Tibial nerve (tissue), 4 donors: ENCODE measurements at regions not wholly inside any gene's neighbourhood (a gene's known extent, or its start where the extent isn't known, plus 50 kb on each side); places are given as distances from the start of the nearest gene placed in this dataset.

Experiments
- DNase-seq, 2 donors: peaks; one replicate each; pipeline ENCODE4 v3.0.0-alpha.2; 2019; ENCODE audit warnings: low spot score in 2 of 2
- H3K27ac ChIP-seq, 4 donors: fragments of 200-600 bp; sonication (generic) in 3 of 4; one replicate each; pipeline ENCODE4 v1.5.1; 2017 to 2019; ENCODE audit warnings: mild to moderate bottlenecking in 1 of 4
- H3K27me3 ChIP-seq, 2 donors: fragments of 200-600 bp; sonication (generic) in 1 of 2; one replicate each; pipeline versions ENCODE4 v1.5.1 to v1.6.0; 2017 to 2019
- H3K36me3 ChIP-seq, 3 donors: fragments of 200-600 bp; sonication (generic); one replicate each; pipeline ENCODE4 v1.5.1; 2018 to 2019
- H3K4me1 ChIP-seq, 4 donors: fragments of 200-600 bp; sonication (generic) in 3 of 4; one replicate each; pipeline ENCODE4 v1.5.1; 2017 to 2019
- H3K4me3 ChIP-seq, 4 donors: fragments of 200-600 bp; sonication (generic) in 3 of 4; one replicate each; pipeline ENCODE4 v1.5.1; 2017 to 2019; ENCODE audit warnings: mild to moderate bottlenecking in 1 of 4, moderate library complexity in 1 of 4
- H3K9me3 ChIP-seq, 4 donors: fragments of 200-600 bp; sonication (generic) in 3 of 4; one replicate each; pipeline ENCODE4 v1.5.1; 2017 to 2019
- EP300 ChIP-seq, 2 donors: sonication (generic); formaldehyde crosslinking; IDR thresholded peaks; one replicate each; pipeline ENCODE4 v1.6.1; 2017; ENCODE audit warnings: antibody characterized with exemption in 2 of 2, mild to moderate bottlenecking in 1 of 2
- POLR2A ChIP-seq, 2 donors: fragments of 450-650 bp; IDR thresholded peaks; one replicate each; pipeline ENCODE4 v1.6.1; 2017; ENCODE audit warnings: antibody characterized with exemption in 2 of 2, mild to moderate bottlenecking in 2 of 2, moderate library complexity in 2 of 2
- WGBS, 2 donors: methylation state at CpG; one replicate each; pipeline ENCODE4 v1.1.5; 2018; 5-methylcytosine and 5-hydroxymethylcytosine counted together
- TF ChIP-seq, protein P1 (sequence below), 5 experiments: fragments of 200-600 bp in 3 of 5; fragments of 450-650 bp in 2 of 5; sonication (generic) in 3 of 5; IDR thresholded peaks; one replicate each; pipeline ENCODE4 v1.5.1; 2016 to 2019; ENCODE audit warnings: antibody characterized with exemption in 5 of 5, mild to moderate bottlenecking in 3 of 5, moderate library complexity in 2 of 5

DNA sequence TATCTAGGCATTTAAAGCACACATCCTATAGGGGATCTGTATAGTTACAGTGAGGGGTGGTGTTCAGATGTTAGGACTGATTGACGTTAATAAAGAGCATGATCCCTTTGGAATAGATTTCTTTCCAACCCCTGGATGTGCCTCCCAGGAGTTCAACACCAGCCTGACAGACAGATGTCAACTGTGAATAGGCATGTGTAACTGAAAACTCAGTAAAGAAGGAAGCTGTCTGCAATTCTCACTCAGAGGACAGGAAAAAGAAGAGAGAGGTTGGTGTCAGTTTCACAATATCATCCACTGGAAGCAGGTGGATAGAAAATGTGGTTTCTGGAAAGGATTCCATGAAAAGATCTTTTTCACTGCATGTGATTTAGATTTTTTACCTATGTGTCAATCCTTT lies 396.3 kb downstream of the NSUN3 start:
- Histone ChIP-seq H3K4me3 (no peak overlapping the region), H3K4me1 (peaks cover 0 to 21% (median 0%) of the 10 kb centered on the region in 4 donors), H3K36me3 (no peaks in the 10 kb centered on the region), H3K27me3 (no peaks in the 10 kb centered on the region), H3K9me3 (no peaks in the 10 kb centered on the region), H3K27ac (peak overlapping the region in 1 of 4 donors; percentile 14)
- no peak for DNase-seq
- no peak for TF ChIP-seq POLR2A (IDR thresholded peaks at IDR 0.05)
- TF ChIP-seq, protein P1, sequence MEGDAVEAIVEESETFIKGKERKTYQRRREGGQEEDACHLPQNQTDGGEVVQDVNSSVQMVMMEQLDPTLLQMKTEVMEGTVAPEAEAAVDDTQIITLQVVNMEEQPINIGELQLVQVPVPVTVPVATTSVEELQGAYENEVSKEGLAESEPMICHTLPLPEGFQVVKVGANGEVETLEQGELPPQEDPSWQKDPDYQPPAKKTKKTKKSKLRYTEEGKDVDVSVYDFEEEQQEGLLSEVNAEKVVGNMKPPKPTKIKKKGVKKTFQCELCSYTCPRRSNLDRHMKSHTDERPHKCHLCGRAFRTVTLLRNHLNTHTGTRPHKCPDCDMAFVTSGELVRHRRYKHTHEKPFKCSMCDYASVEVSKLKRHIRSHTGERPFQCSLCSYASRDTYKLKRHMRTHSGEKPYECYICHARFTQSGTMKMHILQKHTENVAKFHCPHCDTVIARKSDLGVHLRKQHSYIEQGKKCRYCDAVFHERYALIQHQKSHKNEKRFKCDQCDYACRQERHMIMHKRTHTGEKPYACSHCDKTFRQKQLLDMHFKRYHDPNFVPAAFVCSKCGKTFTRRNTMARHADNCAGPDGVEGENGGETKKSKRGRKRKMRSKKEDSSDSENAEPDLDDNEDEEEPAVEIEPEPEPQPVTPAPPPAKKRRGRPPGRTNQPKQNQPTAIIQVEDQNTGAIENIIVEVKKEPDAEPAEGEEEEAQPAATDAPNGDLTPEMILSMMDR (IDR thresholded peaks at IDR 0.05): no peak
- WGBS, 2 donors: 78 to 89% methylated on average over 1 of the region's 1 CpG

DNA sequence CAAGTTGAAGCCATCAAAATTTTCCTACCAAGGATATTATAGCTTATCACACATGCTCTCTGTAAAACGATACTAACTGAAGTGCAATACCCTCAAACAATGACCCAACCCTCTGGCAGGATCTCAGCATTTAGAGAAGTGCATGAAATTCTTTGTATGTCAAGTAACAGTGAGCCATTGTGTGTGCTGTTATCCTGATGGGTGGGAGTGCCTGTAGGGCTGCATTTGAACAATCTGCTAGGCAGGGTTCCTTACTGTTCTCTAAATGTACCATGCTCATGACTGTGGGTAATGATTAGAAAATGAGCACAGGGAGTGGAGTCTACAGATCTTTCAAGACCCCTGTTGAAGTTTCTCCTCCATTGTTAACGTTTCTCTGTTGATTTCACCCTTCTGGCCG lies 398.1 kb downstream of the NSUN3 start:
- Histone ChIP-seq H3K27ac (peak overlapping the region in 3 of 4 donors; percentile 39 to 78 (median 52)), H3K27me3 (no peaks in the 10 kb centered on the region), H3K4me3 (no peak overlapping the region), H3K36me3 (no peaks in the 10 kb centered on the region), H3K4me1 (peaks cover 0 to 21% (median 0%) of the 10 kb centered on the region in 4 donors), H3K9me3 (no peaks in the 10 kb centered on the region)
- WGBS, 2 donors: 54 to 62% methylated on average over 3 of the region's 3 CpGs
- TF ChIP-seq, protein P1 (IDR thresholded peaks at IDR 0.05): no peak
- TF ChIP-seq POLR2A (IDR thresholded peaks at IDR 0.05) (no peak), EP300 (IDR thresholded peaks at IDR 0.05) (no peak)
- DNase-seq: no peak

DNA sequence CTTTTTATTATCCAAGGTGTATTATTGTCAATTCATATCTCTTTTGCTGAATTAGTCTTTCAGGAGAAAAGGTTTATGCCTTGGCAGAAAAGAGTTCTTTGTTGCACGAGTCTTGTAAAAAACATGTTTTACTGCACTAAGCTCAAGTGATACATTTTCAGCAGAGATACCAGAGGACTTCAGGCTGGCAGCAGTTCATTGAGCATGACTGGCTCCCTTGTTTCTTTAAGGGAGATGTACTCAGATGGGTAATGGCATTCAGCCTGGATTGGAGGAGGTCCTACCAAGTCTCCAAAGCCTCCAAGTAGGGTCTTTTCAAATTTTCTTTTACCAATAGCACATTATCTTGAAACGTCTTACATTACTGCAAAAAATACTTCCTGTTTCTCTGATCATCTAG lies 400.1 kb downstream of the NSUN3 start:
- H3K9me3 ChIP-seq: no peaks in the 10 kb centered on the region
- TF ChIP-seq EP300 (IDR thresholded peaks at IDR 0.05): no peak
- H3K27ac ChIP-seq: peak overlapping the region in 2 of 4 donors; percentile 52 to 78
- no peak overlapping the region for H3K4me3 ChIP-seq
- DNase-seq: no peak
- H3K36me3 ChIP-seq: no peaks in the 10 kb centered on the region
- H3K4me1 ChIP-seq: peaks cover 0 to 12% (median 0%) of the 10 kb centered on the region in 4 donors
- WGBS, 2 donors: 21 to 35% methylated on average over 2 of the region's 2 CpGs
- no peaks in the 10 kb centered on the region for H3K27me3 ChIP-seq

DNA sequence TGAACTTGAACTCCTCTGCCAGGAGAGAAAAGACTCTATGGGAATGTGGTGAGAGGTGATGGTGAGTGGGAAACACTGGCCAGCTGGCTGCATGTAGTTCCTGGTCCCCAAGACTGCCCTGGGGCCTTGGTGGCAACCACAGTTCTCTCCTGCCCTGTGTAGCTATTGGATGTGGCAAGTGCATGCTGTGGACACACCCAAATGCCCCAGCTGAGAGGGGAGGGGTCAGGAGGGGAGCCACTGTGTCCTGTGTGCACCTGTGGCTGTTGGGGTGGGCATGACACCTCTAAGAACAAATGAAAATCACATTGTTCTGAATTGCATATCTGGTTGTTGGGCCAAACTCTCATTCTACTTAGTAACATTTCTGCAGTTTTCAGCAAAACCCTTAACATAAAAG lies 409.6 kb downstream of the NSUN3 start:
- no peak for DNase-seq

DNA sequence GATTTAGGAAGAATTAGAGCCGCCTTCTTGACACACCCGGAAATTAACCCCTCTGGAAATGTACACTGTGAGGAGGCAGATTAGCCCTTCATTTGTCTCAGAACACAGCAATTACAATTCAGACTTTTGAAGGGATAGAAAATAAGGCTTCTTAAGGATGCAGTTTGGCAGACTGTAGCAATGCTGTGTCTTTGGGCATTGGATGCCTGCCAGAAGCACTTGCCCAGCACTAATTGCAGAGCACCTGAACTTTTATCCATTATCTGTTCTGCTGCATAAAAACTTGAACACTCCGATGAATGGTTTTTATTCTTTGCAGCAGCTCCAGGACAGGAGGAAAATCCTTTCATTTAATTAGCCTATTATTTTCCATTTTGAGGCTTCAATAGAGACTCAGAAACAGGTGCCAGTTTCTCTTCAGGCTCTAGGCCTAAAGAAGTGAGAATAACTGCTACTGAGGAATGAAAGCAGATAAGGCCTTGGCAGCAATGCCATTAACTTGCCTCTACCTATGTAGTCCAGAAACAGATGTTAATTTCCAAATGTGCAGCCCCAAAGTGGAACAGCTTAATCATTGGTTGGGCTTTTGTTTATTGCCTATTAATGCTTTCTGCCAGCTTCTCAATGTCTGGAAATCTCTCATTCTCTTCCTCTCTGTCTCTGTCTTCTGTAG lies 418.5 kb downstream of the NSUN3 start:
- H3K36me3 ChIP-seq: no peaks in the 10 kb centered on the region
- TF ChIP-seq POLR2A (IDR thresholded peaks at IDR 0.05): no peak
- TF ChIP-seq, protein P1 (IDR thresholded peaks at IDR 0.05): no peak
- TF ChIP-seq EP300 (IDR thresholded peaks at IDR 0.05): no peak
- no peak overlapping the region for H3K4me3 ChIP-seq
- H3K27me3 ChIP-seq: no peaks in the 10 kb centered on the region
- 73 to 76% methylated on average over 3 of the region's 3 CpGs for WGBS, 2 donors
- DNase-seq: no peak
- H3K27ac ChIP-seq: no peak overlapping the region
- no peaks in the 10 kb centered on the region for H3K4me1 ChIP-seq
- peaks cover 0 to 9% (median 1%) of the 10 kb centered on the region in 4 donors for H3K9me3 ChIP-seq

More for the DNA sequence above, 409.6 kb downstream of the NSUN3 start:
- no peak overlapping the region for H3K27ac ChIP-seq
- TF ChIP-seq EP300 (IDR thresholded peaks at IDR 0.05): no peak
- TF ChIP-seq, protein P1 (IDR thresholded peaks at IDR 0.05): no peak
- no peak for TF ChIP-seq POLR2A (IDR thresholded peaks at IDR 0.05)
- H3K36me3 ChIP-seq: no peaks in the 10 kb centered on the region
- H3K4me3 ChIP-seq: no peak overlapping the region
- H3K4me1 ChIP-seq: no peaks in the 10 kb centered on the region
- H3K9me3 ChIP-seq: peaks cover 0 to 34% (median 4%) of the 10 kb centered on the region in 4 donors
- no peaks in the 10 kb centered on the region for H3K27me3 ChIP-seq
